ENCODE measurements at regions not wholly inside any gene's neighbourhood (a gene's known extent, or its start where the extent isn't known, plus 50 kb on each side); places are given as distances from the start of the nearest gene placed in this dataset.

- Histone ChIP-seq H3K4me1 (ENCODE audit: insufficient read depth, low read length) (peaks cover 6% of the 10 kb centered on the region), H3K4me3 (ENCODE audit: low read length) (no peak overlapping the region), H3K9me3 (ENCODE audit: low read depth, low read length) (no peaks in the 10 kb centered on the region), H3K27me3 (ENCODE audit: insufficient read depth, low read length) (no peaks in the 10 kb centered on the region)
Observed at GRCh38 chr10:4775808-4776207, 50.2 kb upstream of the AKR1E2 start.

- Histone ChIP-seq H3K4me3 (ENCODE audit: low read length) (no peak overlapping the region), H3K4me1 (ENCODE audit: insufficient read depth, low read length) (peaks cover 6% of the 10 kb centered on the region), H3K9me3 (ENCODE audit: low read depth, low read length) (no peaks in the 10 kb centered on the region), H3K27me3 (ENCODE audit: insufficient read depth, low read length) (no peaks in the 10 kb centered on the region)
Observed at GRCh38 chr10:4772202-4772570, 53.8 kb upstream of the AKR1E2 start.

GRCh38 chr10:4771554-4772201, 54.3 kb upstream of the AKR1E2 start:
- H3K9me3 ChIP-seq (ENCODE audit: low read depth, low read length): no peaks in the 10 kb centered on the region
- peaks cover 6% of the 10 kb centered on the region for H3K4me1 ChIP-seq (ENCODE audit: insufficient read depth, low read length)
- no peaks in the 10 kb centered on the region for H3K27me3 ChIP-seq (ENCODE audit: insufficient read depth, low read length)
- no peak overlapping the region for H3K4me3 ChIP-seq (ENCODE audit: low read length)

DNA sequence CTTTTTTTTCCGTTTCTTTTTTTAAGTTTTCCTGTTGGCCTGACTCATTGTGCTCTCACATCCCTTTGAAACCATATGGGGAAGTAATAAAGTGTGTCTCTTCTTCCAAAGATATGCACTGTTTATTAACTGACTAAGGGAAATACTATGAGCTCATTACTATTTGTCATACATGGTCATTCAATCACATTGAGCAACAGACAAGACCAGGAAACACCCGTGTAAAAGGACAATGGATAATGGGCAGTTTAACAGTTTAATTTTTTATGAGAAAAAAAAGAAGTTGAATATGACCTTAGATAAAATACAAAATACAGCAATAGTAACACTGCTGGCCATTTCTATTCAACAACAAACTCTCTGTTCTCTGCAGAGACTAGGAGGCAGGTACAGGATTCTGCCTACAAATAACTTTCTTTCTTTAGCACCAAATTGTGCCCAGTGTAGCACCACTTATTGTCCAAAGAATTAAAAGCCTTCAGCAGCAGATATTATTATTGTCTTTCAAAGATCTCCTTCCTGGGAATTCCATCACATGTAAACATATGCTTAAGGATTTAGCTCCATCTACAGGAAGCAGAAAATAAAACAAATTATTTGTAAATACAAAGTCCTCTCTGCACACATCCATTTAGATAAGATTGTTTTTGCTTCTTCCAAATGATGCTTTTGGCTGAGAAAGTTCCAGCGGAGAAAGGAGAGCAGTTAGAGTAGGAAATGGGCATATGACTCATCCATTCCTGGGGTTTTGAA, 55.0 kb upstream of the AKR1E2 start:
- H3K4me1 ChIP-seq (ENCODE audit: insufficient read depth, low read length): peaks cover 6% of the 10 kb centered on the region
- no peaks in the 10 kb centered on the region for H3K9me3 ChIP-seq (ENCODE audit: low read depth, low read length)
- no peak overlapping the region for H3K4me3 ChIP-seq (ENCODE audit: low read length)
- no peaks in the 10 kb centered on the region for H3K27me3 ChIP-seq (ENCODE audit: insufficient read depth, low read length)

GRCh38 chr10:4768416-4768815, 57.6 kb upstream of the AKR1E2 start:
- peaks cover 6% of the 10 kb centered on the region for H3K4me1 ChIP-seq (ENCODE audit: insufficient read depth, low read length)
- no peaks in the 10 kb centered on the region for H3K9me3 ChIP-seq (ENCODE audit: low read depth, low read length)
- no peaks in the 10 kb centered on the region for H3K27me3 ChIP-seq (ENCODE audit: insufficient read depth, low read length)
- no peak overlapping the region for H3K4me3 ChIP-seq (ENCODE audit: low read length)

DNA sequence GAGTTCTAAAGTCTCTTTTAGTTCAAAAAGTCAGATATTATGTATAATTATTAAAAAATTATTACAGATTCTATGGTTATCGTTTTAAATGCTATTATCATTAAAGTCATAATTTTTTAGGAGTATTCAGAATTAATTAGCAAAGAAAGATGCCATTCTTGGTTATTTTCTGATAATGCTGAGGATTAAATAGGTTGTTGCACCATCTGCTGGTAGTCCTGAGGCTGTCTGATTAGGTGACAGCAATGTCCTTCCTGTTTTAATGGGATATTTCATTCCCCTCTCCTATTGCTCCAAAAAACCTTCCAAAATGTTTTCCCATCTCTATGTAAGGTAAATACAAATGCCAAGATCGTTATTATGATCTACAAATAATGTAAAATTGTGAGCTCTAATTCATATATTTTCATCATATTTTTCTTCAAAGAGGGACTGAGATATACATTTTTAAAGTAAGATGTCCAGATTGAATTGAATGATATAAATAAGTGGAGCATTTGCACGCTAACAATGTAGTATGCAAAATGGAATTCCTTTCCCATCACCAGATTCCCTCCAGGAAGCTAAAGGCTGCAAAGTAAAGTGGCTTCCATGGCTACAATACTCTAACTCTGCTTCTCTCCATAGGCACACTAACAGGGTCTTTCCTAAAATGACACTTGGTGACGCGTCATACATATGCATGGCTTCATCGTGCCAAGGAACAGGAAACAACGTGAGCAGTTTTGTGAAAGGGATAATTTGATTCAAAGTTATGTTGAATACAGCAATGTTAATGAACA, 58.8 kb upstream of the AKR1E2 start:
- Histone ChIP-seq H3K4me3 (ENCODE audit: low read length) (no peak overlapping the region), H3K9me3 (ENCODE audit: low read depth, low read length) (no peaks in the 10 kb centered on the region), H3K4me1 (ENCODE audit: insufficient read depth, low read length) (peaks cover 6% of the 10 kb centered on the region), H3K27me3 (ENCODE audit: insufficient read depth, low read length) (no peaks in the 10 kb centered on the region)

DNA sequence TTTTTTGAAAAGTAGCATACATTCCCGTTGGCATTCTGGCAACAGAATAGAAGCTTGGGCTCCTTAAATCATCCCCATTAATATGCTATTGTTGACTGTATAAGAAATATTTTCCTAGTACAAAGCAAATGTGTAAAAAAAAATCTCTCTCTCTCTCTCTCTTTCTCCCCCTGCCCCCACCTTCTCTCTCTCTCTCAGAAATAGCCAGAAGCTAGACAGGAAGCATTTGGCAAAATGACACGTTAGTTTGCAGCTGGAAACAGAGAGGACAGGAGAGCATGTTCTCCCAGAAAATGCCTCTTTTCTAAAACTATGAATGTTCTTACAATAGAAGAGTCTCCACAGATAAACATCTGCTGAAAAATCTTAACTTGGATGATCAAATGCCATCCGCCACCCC, 59.6 kb upstream of the AKR1E2 start:
- Histone ChIP-seq H3K4me3 (ENCODE audit: low read length) (no peak overlapping the region), H3K4me1 (ENCODE audit: insufficient read depth, low read length) (peaks cover 5% of the 10 kb centered on the region), H3K27me3 (ENCODE audit: insufficient read depth, low read length) (no peaks in the 10 kb centered on the region), H3K9me3 (ENCODE audit: low read depth, low read length) (no peaks in the 10 kb centered on the region)

DNA sequence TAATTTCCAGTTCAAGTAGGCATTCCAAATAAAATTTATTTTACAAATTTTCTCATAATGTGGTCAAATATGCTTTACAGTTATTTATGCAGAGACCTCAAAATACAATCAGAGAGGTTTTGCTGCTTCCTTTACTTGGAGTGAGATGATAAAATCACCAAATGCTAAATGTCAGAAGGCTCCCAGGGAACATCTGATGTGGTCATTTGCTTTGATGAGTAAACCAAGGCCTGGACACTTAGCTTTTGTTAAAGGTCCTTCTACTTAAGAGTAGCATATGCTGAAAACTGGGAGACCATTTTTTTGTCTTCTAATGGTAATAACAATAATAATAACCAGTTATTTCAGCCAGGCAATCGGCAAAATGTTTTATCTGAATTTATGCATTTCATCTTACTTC, 60.6 kb upstream of the AKR1E2 start:
- no peaks in the 10 kb centered on the region for H3K9me3 ChIP-seq (ENCODE audit: low read depth, low read length)
- H3K27me3 ChIP-seq (ENCODE audit: insufficient read depth, low read length): no peaks in the 10 kb centered on the region
- H3K4me1 ChIP-seq (ENCODE audit: insufficient read depth, low read length): no peaks in the 10 kb centered on the region
- no peak overlapping the region for H3K4me3 ChIP-seq (ENCODE audit: low read length)

- Histone ChIP-seq H3K4me3 (ENCODE audit: low read length) (no peak overlapping the region), H3K4me1 (ENCODE audit: insufficient read depth, low read length) (no peaks in the 10 kb centered on the region), H3K27me3 (ENCODE audit: insufficient read depth, low read length) (no peaks in the 10 kb centered on the region), H3K9me3 (ENCODE audit: low read depth, low read length) (no peaks in the 10 kb centered on the region)
Observed at GRCh38 chr10:4763960-4764428, 62.0 kb upstream of the AKR1E2 start.

DNA sequence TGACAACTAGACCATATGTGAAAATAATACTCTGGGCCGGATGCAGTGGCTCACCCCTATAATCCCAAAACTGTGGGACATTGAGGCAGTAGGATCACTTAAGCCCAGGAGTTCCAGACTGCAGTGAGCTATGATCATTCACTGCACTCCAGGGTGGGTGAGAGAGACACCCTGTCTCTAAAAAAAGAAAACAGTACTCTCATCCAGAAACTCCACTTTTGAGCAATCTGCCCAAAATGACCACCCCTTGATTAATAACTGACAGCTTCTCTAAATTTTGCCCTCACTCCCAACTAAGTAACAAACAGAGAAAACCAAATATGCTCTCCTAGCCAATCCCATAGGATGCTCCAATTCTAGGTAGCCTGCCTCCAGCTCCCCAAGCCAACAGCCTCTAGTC, 62.5 kb upstream of the AKR1E2 start:
- no peak overlapping the region for H3K4me3 ChIP-seq (ENCODE audit: low read length)
- no peaks in the 10 kb centered on the region for H3K9me3 ChIP-seq (ENCODE audit: low read depth, low read length)
- H3K27me3 ChIP-seq (ENCODE audit: insufficient read depth, low read length): no peaks in the 10 kb centered on the region
- H3K4me1 ChIP-seq (ENCODE audit: insufficient read depth, low read length): no peaks in the 10 kb centered on the region

- no peaks in the 10 kb centered on the region for H3K4me1 ChIP-seq (ENCODE audit: insufficient read depth, low read length)
- no peaks in the 10 kb centered on the region for H3K27me3 ChIP-seq (ENCODE audit: insufficient read depth, low read length)
- H3K9me3 ChIP-seq (ENCODE audit: low read depth, low read length): no peaks in the 10 kb centered on the region
- no peak overlapping the region for H3K4me3 ChIP-seq (ENCODE audit: low read length)
Observed at GRCh38 chr10:4758256-4758655, 67.8 kb upstream of the AKR1E2 start.

- Histone ChIP-seq H3K4me1 (ENCODE audit: insufficient read depth, low read length) (no peaks in the 10 kb centered on the region), H3K4me3 (ENCODE audit: low read length) (no peak overlapping the region), H3K27me3 (ENCODE audit: insufficient read depth, low read length) (no peaks in the 10 kb centered on the region), H3K9me3 (ENCODE audit: low read depth, low read length) (no peaks in the 10 kb centered on the region)
Observed at GRCh38 chr10:4755286-4755989, 70.6 kb upstream of the AKR1E2 start.

DNA sequence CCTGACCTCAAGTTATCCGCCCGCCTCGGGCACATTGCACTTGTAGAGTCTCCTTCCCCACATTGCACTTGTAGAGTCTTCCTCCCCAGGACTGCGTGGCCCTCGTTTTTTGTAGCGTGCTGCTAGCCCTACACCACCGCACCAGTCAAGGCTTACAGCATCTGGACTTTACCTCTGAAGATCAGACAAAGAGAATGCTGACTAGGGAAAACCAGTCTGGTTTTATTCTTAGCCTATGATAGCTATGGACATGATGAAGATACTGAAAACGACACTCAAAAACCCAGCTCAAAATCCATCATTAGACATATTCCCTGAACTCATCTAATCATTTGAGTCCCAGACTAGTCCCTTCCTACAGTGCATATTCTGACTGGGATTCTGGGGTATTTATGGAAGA, 71.9 kb upstream of the AKR1E2 start:
- Histone ChIP-seq H3K27me3 (ENCODE audit: insufficient read depth, low read length) (no peaks in the 10 kb centered on the region), H3K4me3 (ENCODE audit: low read length) (no peak overlapping the region), H3K4me1 (ENCODE audit: insufficient read depth, low read length) (no peaks in the 10 kb centered on the region), H3K9me3 (ENCODE audit: low read depth, low read length) (no peaks in the 10 kb centered on the region)

GRCh38 chr10:4751211-4751610, 74.8 kb upstream of the AKR1E2 start:
- Histone ChIP-seq H3K4me3 (ENCODE audit: low read length) (no peak overlapping the region), H3K9me3 (ENCODE audit: low read depth, low read length) (no peaks in the 10 kb centered on the region), H3K4me1 (ENCODE audit: insufficient read depth, low read length) (no peaks in the 10 kb centered on the region), H3K27me3 (ENCODE audit: insufficient read depth, low read length) (peaks cover 10% of the 10 kb centered on the region)

- Histone ChIP-seq H3K9me3 (ENCODE audit: low read depth, low read length) (no peaks in the 10 kb centered on the region), H3K27me3 (ENCODE audit: insufficient read depth, low read length) (peaks cover 10% of the 10 kb centered on the region), H3K4me1 (ENCODE audit: insufficient read depth, low read length) (no peaks in the 10 kb centered on the region), H3K4me3 (ENCODE audit: low read length) (no peak overlapping the region)
Observed at GRCh38 chr10:4749271-4749574, 76.8 kb upstream of the AKR1E2 start.

Data from mononuclear cell (primary cell).